GM21423 (cell line): ENCODE measurements at regions not wholly inside any gene's neighbourhood (a gene's known extent, or its start where the extent isn't known, plus 50 kb on each side); places are given as distances from the start of the nearest gene placed in this dataset.
"Not testable (repeated sequence)": the region's sequence is repeated elsewhere in the genome, so short reads cannot be mapped to it uniquely, and the experiment has no call there.

Source experiments
- ATAC-seq: cut with Tn5 transposase; IDR thresholded peaks from one replicate; pipeline ENCODE4 v1.9.1; 2021; ENCODE audit warnings: mild to moderate bottlenecking, moderate library complexity; ENCODE audit not compliant: unreplicated experiment

DNA sequence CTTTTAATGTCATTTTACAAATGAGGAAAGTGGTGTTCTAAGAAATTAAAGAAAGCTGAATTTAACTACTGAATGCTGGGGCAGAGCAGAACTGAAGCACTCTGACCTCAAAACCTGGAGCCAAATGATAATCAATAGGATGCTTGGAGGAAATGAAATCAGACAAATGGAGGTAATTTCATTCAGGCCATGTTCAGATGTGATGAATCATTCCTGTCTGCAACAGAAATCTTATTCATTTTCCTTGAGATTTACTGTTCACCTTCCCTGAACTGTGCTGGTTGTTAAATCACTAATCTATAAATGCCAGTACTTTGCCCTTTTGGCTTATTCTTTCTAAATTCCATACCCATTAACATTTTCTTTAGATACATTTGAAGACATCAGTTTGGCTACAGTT lies 85.6 kb upstream of the SNX7 start:
- no peak for ATAC-seq

DNA sequence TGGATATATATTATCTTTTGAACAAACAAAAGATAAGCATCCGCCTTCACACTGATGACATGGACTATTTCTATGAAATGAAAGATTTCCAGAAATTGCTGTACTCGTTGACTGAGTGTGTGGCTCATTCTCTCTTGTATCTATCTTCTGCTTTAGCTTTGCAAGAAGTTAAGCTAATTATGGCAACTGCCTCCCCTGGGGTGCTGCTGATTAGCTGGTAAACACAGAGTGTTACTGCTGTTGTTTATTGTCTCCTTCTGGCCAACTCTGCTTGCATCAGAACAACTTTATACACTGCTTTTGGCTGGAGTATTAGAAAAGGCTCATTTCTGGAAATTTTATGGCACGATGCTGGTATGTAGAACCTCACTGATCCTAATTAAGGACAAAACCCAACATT lies 95.6 kb upstream of the SNX7 start:
- no peak for ATAC-seq

DNA sequence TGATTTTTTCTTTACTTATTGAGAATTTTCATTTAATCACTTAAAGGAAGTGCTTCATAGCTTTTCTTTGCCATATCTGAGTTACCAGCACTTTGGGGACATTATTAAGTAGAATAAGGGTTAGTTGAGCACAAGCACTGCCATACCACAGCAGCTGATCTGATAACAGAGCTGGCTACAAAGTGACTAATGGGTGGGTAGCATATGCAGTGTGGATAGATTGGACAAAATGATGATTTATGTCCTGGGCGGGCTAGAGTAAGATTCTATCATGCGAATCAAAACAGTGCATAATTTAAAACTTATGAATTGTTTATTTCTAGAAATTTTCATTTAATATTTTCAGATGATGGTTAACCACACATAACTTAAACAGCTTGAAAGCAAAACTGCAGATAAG lies 102.2 kb upstream of the SNX7 start:
- no peak for ATAC-seq

DNA sequence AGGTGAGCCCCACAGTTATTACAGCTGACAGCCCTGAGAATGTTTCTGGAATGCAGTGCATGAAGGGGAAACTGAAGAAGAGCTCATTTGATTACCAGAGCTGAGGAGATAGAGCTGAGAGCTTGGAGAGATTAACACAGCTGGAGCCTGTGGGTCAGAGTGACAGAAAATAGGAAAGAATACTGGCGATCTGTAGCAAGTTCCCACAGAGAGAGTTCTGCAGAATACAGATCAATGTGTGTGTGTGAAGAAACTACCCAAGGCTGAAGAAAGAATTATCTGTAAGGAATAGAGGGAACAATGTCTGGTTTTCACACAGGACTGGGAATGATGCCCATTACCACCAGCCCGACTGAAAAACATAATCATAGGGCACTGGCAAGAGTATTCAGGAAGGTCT lies 103.6 kb upstream of the SNX7 start:
- ATAC-seq = no peak

DNA sequence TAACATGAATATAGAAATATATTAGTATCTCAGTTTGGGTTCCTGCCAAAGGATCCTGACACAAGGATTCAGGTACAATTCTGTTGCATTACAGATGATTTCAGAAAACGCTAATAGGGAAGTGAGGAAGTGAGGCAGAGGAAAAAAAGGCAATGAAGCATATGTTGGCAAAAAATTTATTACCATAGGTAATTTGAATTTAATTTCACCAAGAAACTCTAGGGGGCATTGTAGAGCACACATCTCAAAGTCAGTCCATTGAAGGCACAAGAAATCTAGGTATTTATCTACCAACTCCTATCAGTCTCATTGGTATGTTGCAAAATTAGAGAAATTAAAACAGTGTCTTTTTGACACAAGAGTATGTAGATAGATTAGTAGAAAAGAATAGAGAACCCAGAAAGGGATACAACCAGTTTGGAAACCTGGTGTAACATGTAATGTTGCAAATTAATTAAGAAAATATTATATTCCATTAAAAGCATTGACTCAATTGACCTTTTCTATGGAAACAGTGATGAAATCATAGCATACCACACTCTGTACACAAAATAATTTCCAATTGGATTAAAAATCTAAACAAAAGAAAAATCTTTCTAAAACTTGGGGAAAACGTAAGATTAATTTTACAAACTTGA lies 104.9 kb upstream of the SNX7 start:
- ATAC-seq = no peak

DNA sequence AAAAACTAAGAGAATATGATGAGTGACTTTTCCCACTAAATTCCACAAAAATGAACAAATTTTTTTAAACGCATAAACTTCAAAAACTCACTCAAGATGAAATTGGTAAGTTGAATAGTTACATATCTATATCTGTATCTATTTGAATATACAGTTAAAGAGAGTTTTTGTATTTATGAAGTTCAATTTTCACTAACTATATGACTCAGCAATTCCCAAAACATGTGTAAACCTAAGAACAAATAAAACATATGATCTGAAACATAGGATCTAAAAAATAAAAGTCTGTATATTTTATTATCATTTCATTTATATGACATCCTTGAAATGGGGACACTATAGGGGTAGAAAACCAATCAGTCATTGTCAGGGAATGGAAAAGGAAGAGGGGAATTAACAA lies 105.7 kb upstream of the SNX7 start:
- ATAC-seq = no peak

DNA sequence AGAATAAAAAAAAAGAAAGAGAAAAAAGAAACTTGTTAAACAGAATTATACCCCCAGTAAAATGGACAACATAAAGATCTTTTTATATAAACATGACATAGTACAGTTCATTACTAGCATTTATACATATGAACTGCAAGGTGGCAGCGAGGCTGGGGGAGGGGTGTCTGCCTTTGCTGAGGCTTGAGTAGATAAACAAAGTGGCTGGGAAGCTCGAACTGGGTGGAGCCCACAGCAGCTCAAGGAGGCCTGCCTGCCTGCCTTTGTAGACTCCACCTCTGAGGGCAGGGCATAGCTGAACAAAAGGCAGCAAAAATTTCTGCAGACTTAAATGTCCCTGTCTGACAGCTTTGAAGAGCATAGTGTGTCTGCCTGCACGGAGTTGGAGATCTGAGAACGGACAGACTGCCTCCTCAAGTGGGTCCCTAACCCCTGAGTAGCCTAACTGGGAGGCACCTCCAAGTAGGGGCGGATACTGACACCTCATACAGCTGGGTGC lies 108.9 kb upstream of the SNX7 start:
- ATAC-seq = not testable (repeated sequence)

DNA sequence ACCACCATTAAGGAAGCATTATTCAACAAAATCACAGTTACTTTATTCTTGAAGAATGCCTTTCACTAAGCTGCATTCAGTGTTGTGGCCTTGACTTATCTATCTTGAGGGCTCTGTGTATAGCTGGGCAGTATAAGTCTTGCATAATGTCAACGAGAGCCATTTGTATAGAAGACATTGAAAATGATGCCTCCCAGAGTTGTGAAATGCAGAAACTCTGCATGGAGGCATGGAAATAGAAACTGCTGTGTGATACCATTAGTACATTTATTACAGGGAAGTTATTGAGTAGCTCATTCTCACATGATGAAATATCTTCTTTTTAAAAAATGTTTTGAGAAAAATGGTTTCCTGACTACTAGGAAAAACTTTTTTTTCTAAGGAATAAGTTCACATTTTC lies 111.4 kb upstream of the SNX7 start:
- ATAC-seq = no peak

DNA sequence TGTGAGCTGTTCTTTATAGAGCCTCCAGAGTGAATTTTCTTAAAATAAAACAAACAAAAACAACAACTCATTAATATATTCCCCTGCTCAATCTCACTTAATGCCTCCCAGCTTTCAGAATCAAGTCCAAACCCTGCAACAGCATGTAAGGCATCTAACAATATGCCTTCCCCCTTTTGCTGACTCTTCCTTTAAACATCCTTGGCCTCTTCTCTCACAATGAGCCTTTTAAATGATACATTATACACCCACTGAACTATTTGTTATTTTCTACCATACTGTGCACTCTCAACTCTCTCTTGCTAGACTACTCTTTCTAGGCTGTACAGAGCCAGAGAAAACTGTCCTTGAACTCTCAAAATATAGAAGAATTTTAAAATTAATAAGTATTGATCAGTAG lies 115.2 kb upstream of the SNX7 start:
- no peak for ATAC-seq

DNA sequence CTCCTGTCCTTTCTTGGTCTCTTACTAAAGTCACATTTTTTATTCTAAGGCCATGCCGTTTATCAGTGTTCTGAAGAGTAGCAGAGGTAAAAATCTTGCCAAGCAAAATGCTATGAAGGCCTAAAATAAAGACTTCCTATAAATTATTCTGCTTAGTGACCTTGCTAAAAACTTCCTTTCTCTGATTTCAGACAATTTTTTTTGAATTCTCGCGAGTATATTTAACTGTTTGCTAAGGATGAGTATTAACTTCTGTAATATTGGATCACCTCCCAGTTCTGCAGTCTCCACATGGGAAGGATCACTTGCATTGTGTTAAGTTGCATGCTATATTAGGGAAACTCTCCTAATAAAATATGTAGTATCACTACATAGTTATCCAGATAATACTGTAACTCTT lies 123.4 kb upstream of the SNX7 start:
- ATAC-seq = no peak

DNA sequence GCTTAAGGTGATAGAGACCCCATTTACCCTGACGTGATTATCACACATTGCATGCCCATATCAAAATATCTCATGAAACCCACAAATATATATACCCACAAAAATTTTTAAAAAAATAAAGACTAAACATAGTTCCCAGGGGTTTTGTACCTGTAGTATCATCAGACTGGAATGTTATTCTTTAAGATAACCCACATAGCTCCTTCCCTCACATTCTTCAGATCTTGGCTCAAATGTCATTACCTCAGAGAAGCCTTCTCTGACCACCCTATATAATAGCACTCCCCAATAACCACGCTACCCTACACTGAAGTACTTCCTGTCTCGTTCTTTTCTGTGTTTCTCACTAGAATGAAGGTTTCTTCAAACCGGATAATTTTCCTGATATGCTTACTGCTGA lies 138.3 kb upstream of the SNX7 start:
- no peak for ATAC-seq

DNA sequence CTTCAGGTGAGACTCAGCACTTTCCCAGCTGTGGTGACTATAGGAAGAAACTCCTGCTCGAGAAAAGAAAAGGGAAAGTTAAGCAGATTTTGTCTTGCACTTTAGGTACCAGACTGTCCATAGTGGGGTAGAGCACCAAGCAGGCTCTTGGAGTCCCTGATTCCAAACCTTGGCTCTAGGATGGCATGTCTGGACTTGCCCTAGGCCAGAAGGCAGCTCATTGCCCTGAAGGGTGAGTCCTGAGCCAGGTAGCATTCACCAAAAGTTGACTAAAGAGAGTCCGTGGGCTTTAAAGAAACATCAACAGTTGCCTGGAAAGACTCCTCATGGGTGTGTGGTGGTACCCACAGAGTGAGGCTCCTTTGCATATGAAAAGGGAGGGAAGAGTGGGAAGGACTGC lies 145.2 kb upstream of the SNX7 start:
- ATAC-seq = no peak

DNA sequence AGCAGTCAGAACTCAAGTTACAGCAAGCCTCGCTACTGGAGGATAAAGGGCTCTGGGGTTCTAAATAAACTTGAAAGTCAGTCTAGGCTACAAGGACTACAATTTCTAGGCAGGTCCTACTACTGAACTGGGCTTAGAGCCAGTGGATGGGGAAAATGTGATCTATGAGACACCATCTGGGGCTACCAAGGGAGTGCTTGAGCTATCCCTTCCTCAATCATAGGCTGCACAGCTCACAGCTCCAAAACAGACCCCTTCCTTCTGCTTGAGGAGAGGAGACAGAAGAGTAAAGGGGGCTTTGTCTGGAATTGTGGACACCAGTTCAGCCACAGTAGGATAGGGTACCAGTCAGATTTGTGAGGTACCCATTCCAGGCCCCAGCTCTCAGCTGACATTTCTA lies 145.8 kb upstream of the SNX7 start:
- ATAC-seq = no peak

DNA sequence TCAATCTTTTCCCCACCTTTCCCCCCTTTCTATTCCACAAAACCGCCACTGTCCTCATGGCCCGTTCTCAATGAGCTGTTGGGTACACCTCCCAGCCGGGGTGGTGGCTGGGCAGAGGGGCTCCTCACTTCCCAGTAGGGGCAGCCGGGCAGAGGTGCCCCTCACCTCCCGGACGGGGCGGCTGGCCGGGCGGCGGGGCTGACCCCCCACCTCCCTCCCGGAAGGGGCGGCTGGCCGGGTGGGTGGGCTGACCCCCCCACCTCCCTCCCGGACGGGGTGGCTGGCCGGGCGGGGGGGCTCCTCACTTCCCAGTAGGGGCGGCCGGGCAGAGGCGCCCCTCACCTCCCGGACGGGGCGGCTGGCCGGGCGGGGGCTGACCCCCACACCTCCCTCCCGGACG lies 149.3 kb upstream of the SNX7 start:
- ATAC-seq = not testable (repeated sequence)

DNA sequence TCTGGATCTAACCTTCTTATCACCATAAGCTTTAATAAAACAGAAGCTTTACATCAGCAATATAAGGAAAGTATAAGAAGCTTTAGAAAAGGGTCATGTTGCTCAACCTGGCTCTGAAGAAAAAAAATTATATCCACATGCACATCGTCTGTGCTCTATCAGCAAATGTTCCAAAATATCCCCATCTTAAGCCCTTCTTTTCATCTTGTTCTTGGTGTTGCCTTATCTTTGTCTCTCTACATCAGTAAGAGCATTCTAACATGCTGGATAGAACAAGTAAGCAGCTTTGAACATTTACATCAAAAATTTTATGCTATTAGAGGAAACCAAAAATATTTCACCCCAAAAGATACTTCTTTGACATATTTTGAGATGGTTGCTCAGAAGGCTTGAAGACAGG lies 157.8 kb upstream of the SNX7 start:
- ATAC-seq = no peak

DNA sequence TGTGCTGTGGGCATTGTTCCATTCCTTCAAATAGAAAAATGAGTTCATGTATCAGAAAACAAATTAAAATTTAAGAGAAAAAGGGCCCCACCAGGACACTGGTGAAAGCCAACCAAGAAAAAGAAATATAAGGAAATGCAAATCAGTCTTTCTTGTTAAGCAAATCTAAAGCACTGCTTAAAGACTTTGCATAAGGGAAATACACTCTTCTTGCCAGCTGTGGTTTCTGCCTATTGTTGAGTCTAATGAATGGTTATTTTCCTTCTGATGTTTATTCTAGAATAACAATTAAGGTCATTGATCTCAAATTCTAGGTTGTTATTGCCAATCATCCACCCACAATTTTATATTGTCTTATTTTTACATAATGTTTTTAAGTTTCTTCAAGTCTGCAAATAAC lies 158.6 kb upstream of the SNX7 start:
- no peak for ATAC-seq

DNA sequence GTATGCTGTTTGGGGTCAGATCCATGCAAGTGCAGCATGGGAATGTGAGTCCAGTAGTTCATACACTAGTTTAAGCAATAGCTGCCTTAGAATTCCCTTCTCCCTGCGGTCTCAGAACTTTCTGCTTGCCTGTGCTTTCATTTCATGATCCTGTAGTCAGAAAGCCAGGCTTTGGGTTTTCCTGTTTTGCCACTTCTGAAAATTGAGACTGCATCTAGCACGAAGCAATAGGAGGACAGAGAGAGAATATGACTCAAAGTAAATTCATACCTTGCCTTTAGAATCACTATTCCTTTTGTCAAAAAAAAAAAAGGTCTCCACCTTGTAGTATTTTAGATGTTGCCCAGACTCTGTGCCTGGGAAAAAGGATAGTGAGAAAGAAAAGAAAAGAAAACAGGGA lies 161.2 kb upstream of the SNX7 start:
- no peak for ATAC-seq

DNA sequence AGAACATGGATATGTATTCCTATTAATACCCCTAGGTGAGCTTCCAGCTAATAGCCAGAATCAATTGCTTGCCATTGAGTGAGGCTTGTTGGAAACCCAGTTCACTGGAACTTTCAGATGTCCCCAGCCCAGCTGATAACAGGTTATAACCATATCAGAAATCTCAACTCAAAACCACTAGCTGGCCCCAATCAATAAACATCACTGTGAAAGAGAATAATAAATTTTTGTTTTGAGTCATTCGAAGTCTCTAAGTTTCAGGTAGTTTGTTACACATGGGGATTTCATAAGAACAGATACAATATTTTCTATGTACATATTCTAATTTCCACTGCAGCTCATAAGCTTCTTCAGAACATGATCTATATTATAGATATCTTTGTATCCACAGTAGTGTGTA lies 162.9 kb upstream of the SNX7 start:
- no peak for ATAC-seq

DNA sequence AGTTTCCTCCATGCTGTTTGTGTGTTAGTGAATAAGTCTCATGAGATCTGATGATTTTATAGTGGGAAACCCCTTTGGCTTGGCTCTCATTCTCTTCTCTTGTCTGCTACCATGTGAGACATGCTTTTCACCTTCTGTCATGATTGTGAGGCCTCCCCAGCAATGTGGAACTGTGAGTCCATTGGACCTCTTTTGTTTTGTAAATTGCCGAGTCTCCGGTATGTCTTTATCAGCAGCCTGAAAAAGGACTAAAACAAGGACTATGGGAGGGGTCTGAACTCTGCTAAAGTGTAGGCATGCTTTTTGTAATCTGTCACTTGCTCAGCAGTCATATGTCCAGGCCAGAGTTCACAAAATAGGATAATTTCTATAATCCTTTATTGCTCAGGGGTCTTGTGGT lies 164.0 kb upstream of the SNX7 start:
- ATAC-seq = no peak

DNA sequence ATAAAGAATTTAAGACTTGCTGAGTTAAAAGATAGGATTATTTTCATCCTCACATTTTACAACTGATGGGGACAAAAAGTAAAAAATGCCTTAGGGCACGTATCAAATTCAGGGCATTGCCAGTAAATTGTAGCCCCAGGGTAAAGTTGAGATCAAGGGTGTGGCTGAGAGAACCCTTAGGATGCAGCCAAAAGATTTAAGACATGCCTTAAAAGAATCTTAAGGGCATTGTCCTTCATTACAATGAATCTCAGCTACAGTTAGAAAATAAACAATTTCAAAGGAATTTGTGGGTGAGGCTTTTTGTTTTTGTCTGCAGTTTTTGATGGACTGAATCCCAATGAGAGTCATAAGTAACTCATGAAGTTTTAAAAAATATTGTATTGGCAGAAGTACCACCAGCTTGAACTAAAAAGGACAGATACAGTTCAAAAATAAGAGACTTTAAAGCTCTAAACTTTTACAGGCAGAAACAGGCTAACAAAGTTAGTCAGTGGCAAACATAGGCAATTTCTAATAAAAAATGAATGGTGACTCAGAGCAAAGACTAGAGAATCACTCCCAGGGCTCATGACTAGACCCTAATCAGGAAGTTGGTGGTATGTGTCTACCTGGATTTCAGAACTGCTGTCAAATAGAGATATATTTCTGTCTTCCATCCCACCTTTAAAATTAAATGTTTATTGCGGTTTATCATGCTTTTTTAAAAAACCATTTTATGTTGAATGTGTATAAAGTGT lies 165.1 kb upstream of the SNX7 start:
- ATAC-seq = no peak

DNA sequence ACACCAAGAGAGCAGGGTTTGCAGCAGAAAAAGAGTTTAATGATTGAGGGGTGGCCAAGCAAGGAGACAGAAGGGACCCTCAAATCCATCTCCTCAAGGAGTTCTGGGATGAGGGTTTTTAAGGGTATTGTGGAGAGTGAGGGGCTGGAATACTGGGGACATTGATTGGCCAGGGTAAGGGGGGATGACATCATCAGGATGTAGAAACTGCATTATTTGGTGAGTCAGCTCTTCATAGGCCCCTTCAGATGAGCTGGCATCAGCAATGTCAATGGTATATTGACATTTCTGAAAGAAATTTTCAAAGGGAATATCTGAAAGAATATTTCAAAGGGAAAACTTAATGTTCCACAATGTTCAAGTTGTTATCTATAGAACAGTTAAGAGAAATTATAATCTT lies 168.1 kb upstream of the SNX7 start:
- ATAC-seq = no peak

DNA sequence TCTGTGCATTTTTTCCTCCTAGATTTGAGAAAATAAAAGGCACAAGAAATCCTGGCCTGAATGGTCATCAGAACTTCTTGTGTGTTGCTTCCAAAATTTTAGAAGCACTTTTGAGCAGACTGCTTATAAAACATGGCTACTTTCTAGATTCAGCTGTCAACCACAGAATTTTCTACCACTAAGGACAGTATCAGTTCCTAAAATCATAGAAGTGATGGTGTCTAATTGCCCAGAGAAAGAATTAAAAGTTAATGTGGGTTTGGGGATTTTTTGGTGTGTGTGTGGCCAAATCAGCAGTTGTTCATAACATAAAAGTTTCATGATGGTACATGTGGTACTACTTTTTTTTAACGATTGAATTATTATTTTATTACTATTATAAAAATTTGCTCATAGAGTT lies 171.4 kb upstream of the SNX7 start:
- ATAC-seq = peak; percentile 63

DNA sequence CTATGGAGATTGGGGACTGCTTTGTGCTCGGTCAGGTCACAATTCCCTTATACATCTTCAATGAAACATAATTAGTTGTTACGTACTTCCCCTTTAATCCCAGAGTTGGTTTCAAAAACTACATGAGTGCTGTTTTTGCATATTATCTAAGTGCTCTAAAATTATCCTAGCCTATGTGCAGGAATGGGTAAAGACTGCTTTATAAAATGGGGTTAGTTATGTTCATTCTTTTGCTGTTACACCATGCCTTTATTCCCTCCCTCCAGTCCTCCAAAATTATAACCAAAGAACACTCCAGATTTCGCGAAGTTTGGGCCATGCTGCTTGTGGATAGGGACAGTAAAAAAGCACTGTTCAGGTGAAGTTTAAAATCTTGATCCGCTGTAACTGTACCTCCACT lies 173.9 kb upstream of the SNX7 start:
- no peak for ATAC-seq
